Natural killer cell (primary cell): ENCODE measurements at regions not wholly inside any gene's neighbourhood (a gene's known extent, or its start where the extent isn't known, plus 50 kb on each side); places are given as distances from the start of the nearest gene placed in this dataset.

Experiments
- ATAC-seq, 3 donors: fragments of 150-1000 bp in 2 of 3; fragments of 200-7000 bp in 1 of 3; cut with Tn5 transposase; 1 replicate in 1 of 3; 2 replicates in 2 of 3; pipeline ENCODE4 v1.10.0; 2021; ENCODE audit warnings: mild to moderate bottlenecking in 2 of 3, moderate library complexity in 2 of 3
- DNase-seq, 2 donors: peaks; one replicate each; pipeline versions ENCODE4 v3.0.0 to v3.0.0-alpha.2; 2013 to 2021; ENCODE audit warnings: mixed read lengths in 1 of 2
- H3K27ac ChIP-seq: one replicate; pipeline ENCODE4 v1.5.1; 2013; ENCODE audit warnings: mild to moderate bottlenecking, low read length
- H3K27me3 ChIP-seq: one replicate; pipeline ENCODE4 v1.6.1; 2013; ENCODE audit warnings: low read length; ENCODE audit not compliant: control insufficient read depth, insufficient read depth
- H3K36me3 ChIP-seq: one replicate; pipeline ENCODE4 v1.6.1; 2013; ENCODE audit warnings: low read length; ENCODE audit not compliant: control insufficient read depth, insufficient read depth
- H3K4me1 ChIP-seq: one replicate; pipeline ENCODE4 v1.6.1; 2013; ENCODE audit warnings: low read length; ENCODE audit not compliant: control insufficient read depth, insufficient read depth
- H3K4me3 ChIP-seq: one replicate; pipeline ENCODE4 v1.5.1; 2013; ENCODE audit warnings: low read length
- H3K9me3 ChIP-seq: one replicate; pipeline ENCODE4 v1.6.1; 2013; ENCODE audit warnings: low read length; ENCODE audit not compliant: control insufficient read depth, insufficient read depth
- H3K27ac Mint-ChIP-seq, 2 donors: one replicate each; pipeline ENCODE4 v1.8.0; 2022; ENCODE audit warnings: mild to moderate bottlenecking in 2 of 2, mixed read lengths in 2 of 2, moderate library complexity in 1 of 2
- H3K27me3 Mint-ChIP-seq, 2 donors: one replicate each; pipeline ENCODE4 v1.8.0; 2022; ENCODE audit warnings: low read depth in 2 of 2, mixed read lengths in 2 of 2
- H3K36me3 Mint-ChIP-seq: one replicate; pipeline ENCODE4 v1.8.0; 2022; ENCODE audit warnings: mixed read lengths
- H3K4me1 Mint-ChIP-seq, 2 donors: one replicate each; pipeline ENCODE4 v1.8.0; 2022; ENCODE audit warnings: mixed read lengths in 2 of 2
- H3K4me3 Mint-ChIP-seq: one replicate; pipeline ENCODE4 v1.8.0; 2022; ENCODE audit warnings: mild to moderate bottlenecking, moderate library complexity, mixed read lengths
- H3K9me3 Mint-ChIP-seq, 2 donors: one replicate each; pipeline ENCODE4 v1.8.0; 2022; ENCODE audit warnings: mixed read lengths in 2 of 2
- CTCF ChIP-seq: fragments of 200-600 bp; IDR thresholded peaks from one replicate; pipeline ENCODE4 v1.8.0; 2022; ENCODE audit warnings: antibody characterized with exemption
- WGBS: methylation state at CpG from one replicate; pipeline ENCODE4 v1.1.7; 2013; ENCODE audit warnings: missing lambda C conversion rate; ENCODE audit not compliant: insufficient coverage; 5-methylcytosine and 5-hydroxymethylcytosine counted together
- intact Hi-C: fragments of 100-400 bp; cut with micrococcal nuclease; formaldehyde crosslinking; loops from one replicate; pipeline ENCODE4 v1.14.2; 2022

- ATAC-seq = no peak
- Histone ChIP-seq H3K27ac (no peak overlapping the region), H3K9me3 (no peaks in the 10 kb centered on the region), H3K4me1 (no peaks in the 10 kb centered on the region), H3K36me3 (no peaks in the 10 kb centered on the region), H3K4me3 (no peak overlapping the region), H3K27me3 (no peaks in the 10 kb centered on the region)
- 88% methylated on average over 7 of the region's 9 CpGs for WGBS
- DNase-seq = no peak
- no peak overlapping the region for H3K4me3 Mint-ChIP-seq
- TF ChIP-seq CTCF = no peak
- H3K36me3 Mint-ChIP-seq = no peaks in the 10 kb centered on the region
- H3K9me3 Mint-ChIP-seq = no peaks in the 10 kb centered on the region
- no peaks in the 10 kb centered on the region for H3K4me1 Mint-ChIP-seq
- H3K27ac Mint-ChIP-seq = no peak overlapping the region
- intact Hi-C loops = no loop called here
- no peaks in the 10 kb centered on the region for H3K27me3 Mint-ChIP-seq
Observed at GRCh38 chr17:68801335-68802247, 153.6 kb downstream of the ABCA8 start.

GRCh38 chr17:68800751-68801150, 154.4 kb downstream of the ABCA8 start:
- Mint-ChIP-seq H3K27me3 (no peaks in the 10 kb centered on the region), H3K27ac (no peak overlapping the region), H3K4me1 (no peaks in the 10 kb centered on the region), H3K36me3 (no peaks in the 10 kb centered on the region), H3K4me3 (no peak overlapping the region), H3K9me3 (no peaks in the 10 kb centered on the region)
- no peak overlapping the region for H3K4me3 ChIP-seq
- no peaks in the 10 kb centered on the region for H3K4me1 ChIP-seq
- H3K9me3 ChIP-seq = no peaks in the 10 kb centered on the region
- H3K36me3 ChIP-seq = no peaks in the 10 kb centered on the region
- TF ChIP-seq CTCF = no peak
- intact Hi-C loops = no loop called here
- ATAC-seq (no peak), DNase-seq (no peak)
- no peak overlapping the region for H3K27ac ChIP-seq
- H3K27me3 ChIP-seq = no peaks in the 10 kb centered on the region

GRCh38 chr17:68794636-68795434, 160.4 kb downstream of the ABCA8 start:
- Histone ChIP-seq H3K27me3 (no peaks in the 10 kb centered on the region), H3K36me3 (no peaks in the 10 kb centered on the region), H3K4me3 (peak overlapping the region; percentile 4), H3K27ac (no peak overlapping the region), H3K4me1 (peaks cover 4% of the 10 kb centered on the region), H3K9me3 (no peaks in the 10 kb centered on the region)
- DNase-seq = no peak
- H3K27me3 Mint-ChIP-seq = peaks cover 0 to 3% of the 10 kb centered on the region in 2 donors
- no peaks in the 10 kb centered on the region for H3K36me3 Mint-ChIP-seq
- peaks cover 10 to 11% of the 10 kb centered on the region in 2 donors for H3K4me1 Mint-ChIP-seq
- 2% methylated on average over 3 of the region's 5 CpGs for WGBS
- H3K27ac Mint-ChIP-seq = peak overlapping the region; percentile 17 to 36
- H3K9me3 Mint-ChIP-seq = no peaks in the 10 kb centered on the region
- no peak for ATAC-seq
- H3K4me3 Mint-ChIP-seq = peak overlapping the region; percentile 60
- intact Hi-C loops = no loop called here
- TF ChIP-seq CTCF = peak; percentile 31
